Stimulated activated CD8-positive, alpha-beta memory T cell treated with anti-CD3 and anti-CD28 coated beads, Interleukin-15, amount 100 ng/mL, for 48 hours (primary cell): ENCODE measurements at regions not wholly inside any gene's neighbourhood (a gene's known extent, or its start where the extent isn't known, plus 50 kb on each side); places are given as distances from the start of the nearest gene placed in this dataset.

Experiments used
- DNase-seq, 2 donors: peaks; one replicate each; pipeline ENCODE4 v3.0.0-alpha.2; 2020; ENCODE audit warnings: low read depth in 2 of 2

GRCh38 chr17:79349506-79350400 lies 261.1 kb downstream of the RBFOX3 start:
- DNase-seq, result no peak

- no peak for DNase-seq
These were observed 267.8 kb downstream of the ENGASE start for GRCh38 chr17:79342376-79342775.

GRCh38 chr17:79341816-79342215 lies 267.2 kb downstream of the ENGASE start:
- no peak for DNase-seq

GRCh38 chr17:79341222-79341780 lies 266.7 kb downstream of the ENGASE start:
- no peak for DNase-seq

GRCh38 chr17:79340333-79341221 lies 266.0 kb downstream of the ENGASE start:
- no peak for DNase-seq

GRCh38 chr17:79339321-79339720 lies 264.7 kb downstream of the ENGASE start:
- DNase-seq, result no peak

- no peak for DNase-seq
These were observed 264.0 kb downstream of the ENGASE start for GRCh38 chr17:79338604-79339003.

- no peak for DNase-seq
These were observed 263.5 kb downstream of the ENGASE start for GRCh38 chr17:79338152-79338551.

- DNase-seq, result no peak
These were observed 262.4 kb downstream of the ENGASE start for GRCh38 chr17:79337053-79337452.

GRCh38 chr17:79335456-79335855 lies 260.8 kb downstream of the ENGASE start:
- no peak for DNase-seq

GRCh38 chr17:79332011-79332554 lies 257.5 kb downstream of the ENGASE start:
- no peak for DNase-seq

- DNase-seq, result no peak
These were observed 256.9 kb downstream of the ENGASE start for GRCh38 chr17:79331492-79331891.

- DNase-seq, result no peak
These were observed 256.1 kb downstream of the ENGASE start for GRCh38 chr17:79330696-79331095.

GRCh38 chr17:79330229-79330628 lies 255.6 kb downstream of the ENGASE start:
- no peak for DNase-seq

GRCh38 chr17:79326814-79327213 lies 252.2 kb downstream of the ENGASE start:
- DNase-seq, result no peak

GRCh38 chr17:79325709-79326430 lies 251.2 kb downstream of the ENGASE start:
- DNase-seq, result no peak

- DNase-seq, result no peak
These were observed 249.6 kb downstream of the ENGASE start for GRCh38 chr17:79324194-79324593.

GRCh38 chr17:79323566-79323965 lies 248.9 kb downstream of the ENGASE start:
- DNase-seq, result no peak

GRCh38 chr17:79322211-79323123 lies 247.8 kb downstream of the ENGASE start:
- no peak for DNase-seq

- no peak for DNase-seq
These were observed 245.7 kb downstream of the ENGASE start for GRCh38 chr17:79320331-79320730.
